ENCODE measurements at regions not wholly inside any gene's neighbourhood (a gene's known extent, or its start where the extent isn't known, plus 50 kb on each side); places are given as distances from the start of the nearest gene placed in this dataset.
"Not testable (repeated sequence)": the region's sequence is repeated elsewhere in the genome, so short reads cannot be mapped to it uniquely, and the experiment has no call there.

DNA sequence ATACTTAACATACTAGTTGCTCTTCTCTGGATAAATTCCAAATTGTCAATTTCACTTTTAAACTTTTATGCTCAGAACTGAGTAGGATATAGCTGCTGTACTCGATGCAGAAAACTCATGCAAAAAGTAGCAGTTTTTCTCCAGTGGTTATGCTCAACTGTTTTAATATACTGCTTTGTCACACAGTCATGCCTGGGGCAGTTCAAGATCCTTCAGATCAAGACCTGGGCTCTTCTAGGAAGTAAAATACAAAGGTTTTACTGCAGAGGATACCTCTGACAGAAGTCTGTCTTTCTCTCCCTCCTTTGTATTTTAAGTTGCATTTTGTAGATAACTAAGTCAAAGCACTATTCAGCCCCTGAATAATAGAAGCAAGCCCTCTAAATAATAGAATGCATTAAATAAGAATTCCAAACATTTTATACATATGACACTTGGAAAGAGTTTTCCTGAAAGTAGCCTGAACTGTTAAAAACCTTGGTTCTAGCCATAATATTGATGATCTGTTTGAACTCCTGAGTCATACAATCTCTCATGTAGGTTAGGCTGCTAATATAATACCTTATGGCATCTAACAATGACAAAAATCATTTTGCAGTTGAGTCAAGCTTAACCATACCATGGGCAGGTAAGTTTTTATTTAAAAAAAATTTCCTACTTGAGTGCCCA is 183.3 kb upstream of the TRIB2 start:
- no peak for DNase-seq

GRCh38 chr2:12534646-12535263 is 182.0 kb upstream of the TRIB2 start:
- DNase-seq: peak; percentile 58

DNA sequence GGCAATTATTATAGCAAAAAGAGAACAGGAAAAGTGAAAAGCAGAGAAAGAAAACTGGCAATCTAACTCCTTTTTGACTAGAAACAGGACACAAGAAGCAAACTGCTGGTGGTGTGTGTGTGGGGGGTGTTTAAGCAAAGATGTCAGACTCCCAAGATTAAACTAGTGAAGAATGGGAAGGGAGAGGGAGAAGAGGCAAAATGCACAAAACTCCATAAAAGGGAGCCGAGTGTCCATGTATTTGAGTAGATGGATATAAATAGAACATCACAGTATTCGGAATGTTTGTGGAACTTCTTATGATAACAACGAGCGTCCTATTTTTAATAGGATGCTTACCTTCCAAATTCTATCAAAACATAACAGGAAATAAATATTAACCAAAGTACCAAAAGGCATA is 179.8 kb upstream of the TRIB2 start:
- DNase-seq: no peak

GRCh38 chr2:12538138-12538694 is 178.5 kb upstream of the TRIB2 start:
- DNase-seq: no peak

DNA sequence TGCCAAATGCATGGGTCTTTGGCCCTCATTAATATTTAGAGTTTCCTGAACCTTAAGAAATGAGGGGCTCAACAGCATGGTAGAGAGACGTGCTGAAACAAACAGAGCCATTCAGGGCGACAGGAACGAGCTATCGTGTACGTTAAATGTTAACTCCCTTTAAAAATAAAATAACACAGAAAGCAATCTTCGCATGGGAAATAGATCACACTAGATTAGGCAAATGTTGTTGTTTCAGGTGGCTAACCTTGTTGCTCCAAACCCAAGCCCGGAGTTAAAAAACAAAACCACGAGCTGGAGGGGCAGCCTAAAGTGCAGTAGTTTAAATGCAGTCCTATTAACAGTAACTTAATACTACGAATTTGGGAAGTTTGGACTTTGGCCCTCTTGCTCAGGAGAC is 177.4 kb upstream of the TRIB2 start:
- no peak for DNase-seq

- no peak for DNase-seq
Measured at GRCh38 chr2:12539776-12540562, 176.8 kb upstream of the TRIB2 start.

GRCh38 chr2:12543076-12543977 is 173.4 kb upstream of the TRIB2 start:
- DNase-seq: no peak

GRCh38 chr2:12543978-12544558 is 172.7 kb upstream of the TRIB2 start:
- no peak for DNase-seq

DNA sequence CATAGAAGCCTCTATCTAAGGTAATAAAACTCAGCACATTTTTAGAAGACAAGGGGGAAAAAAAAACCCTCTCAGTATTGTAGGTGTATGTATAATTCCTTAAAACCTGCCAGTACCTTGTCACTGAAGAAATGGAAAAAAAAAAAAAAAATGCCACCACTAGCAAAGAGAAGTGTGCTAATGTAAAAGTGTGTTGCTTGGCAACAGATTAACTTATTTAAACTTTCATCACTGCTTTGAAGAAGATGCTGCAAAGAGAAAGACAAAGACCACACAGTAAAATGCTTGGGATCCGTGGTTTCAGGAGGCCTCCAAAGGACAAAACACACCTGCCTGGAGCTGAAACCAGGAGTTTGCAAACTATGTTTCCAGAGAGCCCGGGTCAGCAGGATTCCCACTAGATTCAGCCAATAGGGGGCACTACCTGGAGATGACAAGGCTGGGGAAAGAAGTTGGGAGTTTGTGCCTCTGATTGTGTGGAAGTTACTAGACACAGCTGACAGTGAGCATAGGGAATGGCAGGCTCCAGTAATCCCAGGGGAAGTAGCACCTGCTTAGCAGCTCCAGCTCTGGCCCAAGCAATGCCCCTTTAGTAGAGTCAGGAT is 169.1 kb upstream of the TRIB2 start:
- no peak for DNase-seq

DNA sequence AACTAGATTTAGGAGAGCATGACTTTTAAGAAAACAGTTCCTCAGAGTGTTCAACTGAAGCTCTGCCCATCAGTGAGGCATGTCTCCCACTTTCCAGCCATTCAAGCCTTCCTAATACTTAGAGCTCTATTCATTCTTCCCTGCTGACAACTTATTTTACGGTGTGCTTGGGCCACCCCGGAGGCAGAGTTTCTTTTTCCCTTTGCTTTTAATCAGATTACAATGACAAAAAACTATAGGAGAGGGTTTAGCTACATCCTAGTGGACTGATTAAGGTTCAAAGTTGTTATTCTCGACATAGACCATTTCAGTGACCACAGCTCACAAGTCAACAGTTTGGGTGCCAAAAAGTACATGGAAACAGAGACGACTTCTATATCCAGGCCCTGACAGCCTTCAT is 167.8 kb upstream of the TRIB2 start:
- DNase-seq: no peak

- no peak for DNase-seq
Measured at GRCh38 chr2:12549641-12550040, 167.1 kb upstream of the TRIB2 start.

GRCh38 chr2:12552092-12552491 is 164.6 kb upstream of the TRIB2 start:
- DNase-seq: no peak

- no peak for DNase-seq
Measured at GRCh38 chr2:12554224-12555011, 162.3 kb upstream of the TRIB2 start.

DNA sequence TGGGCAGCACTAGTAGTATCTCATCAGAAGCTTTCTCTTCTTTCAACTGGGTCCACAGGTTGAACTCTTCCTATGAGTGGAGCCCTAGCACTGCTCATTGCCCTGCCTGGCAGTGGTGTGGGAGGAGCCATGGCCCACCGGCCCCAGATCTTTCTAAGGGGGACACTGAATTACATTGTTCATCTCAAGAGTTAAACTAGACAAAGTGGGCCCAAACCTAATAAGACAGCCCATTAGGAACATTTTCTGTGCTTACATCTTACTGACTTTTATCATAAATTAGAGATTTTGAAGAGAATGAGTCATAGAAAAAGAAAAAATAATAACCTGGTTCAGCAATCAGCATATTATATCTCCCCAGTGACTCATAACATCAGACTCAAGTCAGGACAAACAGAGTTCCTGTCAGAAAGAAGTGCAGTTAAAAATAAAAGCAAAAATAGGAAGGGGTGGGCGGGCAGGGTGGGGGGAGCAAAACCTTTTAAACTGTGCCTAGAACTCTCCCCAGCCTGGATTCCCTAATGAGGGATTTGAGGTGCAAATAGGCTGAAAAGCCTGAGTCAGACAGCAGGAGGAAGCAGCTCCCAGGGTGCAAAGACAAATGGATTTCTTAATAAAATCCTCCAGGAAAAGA is 161.6 kb upstream of the TRIB2 start:
- no peak for DNase-seq

- DNase-seq: peak; percentile 59
Measured at GRCh38 chr2:12556762-12557161, 160.0 kb upstream of the TRIB2 start.

GRCh38 chr2:12557688-12558087 is 159.0 kb upstream of the TRIB2 start:
- DNase-seq: no peak

- no peak for DNase-seq
Measured at GRCh38 chr2:12558519-12558918, 158.2 kb upstream of the TRIB2 start.

GRCh38 chr2:12560618-12561017 is 156.1 kb upstream of the TRIB2 start:
- DNase-seq: no peak

- no peak for DNase-seq
Measured at GRCh38 chr2:12567411-12567810, 149.3 kb upstream of the TRIB2 start.

- not testable (repeated sequence) for DNase-seq
Measured at GRCh38 chr2:12569510-12569909, 147.2 kb upstream of the TRIB2 start.

GRCh38 chr2:12569929-12570328 is 146.8 kb upstream of the TRIB2 start:
- DNase-seq: not testable (repeated sequence)
